Aorta (tissue), 5 donors: ENCODE measurements at regions not wholly inside any gene's neighbourhood (a gene's known extent, or its start where the extent isn't known, plus 50 kb on each side); places are given as distances from the start of the nearest gene placed in this dataset.
"Not testable (repeated sequence)": the region's sequence is repeated elsewhere in the genome, so short reads cannot be mapped to it uniquely, and the experiment has no call there.

Experiments used
- ATAC-seq: fragments of 200-7000 bp; cut with Tn5 transposase; one replicate; pipeline ENCODE4 v1.9.1; 2022; ENCODE audit warnings: moderate library complexity; ENCODE audit not compliant: low FRiP score
- DNase-seq, 2 donors: peaks; one replicate each; pipeline ENCODE4 v3.0.0-alpha.2; 2020
- H3K27ac ChIP-seq, 2 donors: one replicate each; pipeline ENCODE4 v1.5.1; 2013; ENCODE audit warnings: low read length in 2 of 2, mild to moderate bottlenecking in 2 of 2, moderate library complexity in 2 of 2, control low read depth in 1 of 2, inconsistent platforms in 1 of 2, low read depth in 1 of 2
- H3K27me3 ChIP-seq, 2 donors: one replicate each; pipeline ENCODE4 v1.6.1; 2013; ENCODE audit warnings: control low read depth in 1 of 2, low read length in 1 of 2, mild to moderate bottlenecking in 1 of 2, moderate library complexity in 1 of 2; ENCODE audit not compliant: insufficient read depth in 2 of 2, control insufficient read depth in 1 of 2
- H3K36me3 ChIP-seq, 2 donors: one replicate each; pipeline ENCODE4 v1.6.1; 2013; ENCODE audit warnings: control low read depth in 1 of 2, low read length in 1 of 2, mild to moderate bottlenecking in 1 of 2; ENCODE audit not compliant: insufficient read depth in 2 of 2, control insufficient read depth in 1 of 2
- H3K4me1 ChIP-seq, 2 donors: one replicate each; pipeline ENCODE4 v1.6.1; 2013; ENCODE audit warnings: low read length in 2 of 2, control low read depth in 1 of 2, mild to moderate bottlenecking in 1 of 2, moderate library complexity in 1 of 2; ENCODE audit not compliant: insufficient read depth in 2 of 2, control insufficient read depth in 1 of 2
- H3K4me3 ChIP-seq, 2 donors: one replicate each; pipeline ENCODE4 v1.5.1; 2013; ENCODE audit warnings: low read length in 2 of 2, control low read depth in 1 of 2, mild to moderate bottlenecking in 1 of 2
- H3K9me3 ChIP-seq: one replicate; pipeline ENCODE4 v1.6.1; 2013; ENCODE audit warnings: mild to moderate bottlenecking, low read length; ENCODE audit not compliant: control insufficient read depth
- WGBS, 2 donors: extraction: QIAGEN DNeasy Blood & Tissue Kit; methylation state at CpG; one replicate each; pipeline ENCODE4 v1.1.7; 2013; 5-methylcytosine and 5-hydroxymethylcytosine counted together
- intact Hi-C, 2 donors: fragments of 100-400 bp; cut with DNase I; formaldehyde crosslinking; loops; one replicate each; pipeline versions ENCODE4 v1.14.2 to v1.15.0; 2022
- donor health status: healthy with polysubstance abuse.
- donor health status: Bipolar disorder and iron deficiency.
- donor health status: DM: no; HTN: no; CAD: no.
- donor health status: DM: no; HTN: no; CAD: no.
- donor health status: DM: yes; HTN: yes; CAD: no.

GRCh38 chr12:8325145-8325839, 97.9 kb upstream of the FAM90A1 start:
- H3K4me3 ChIP-seq, H3K27ac ChIP-seq, H3K36me3 ChIP-seq, intact Hi-C loops, H3K9me3 ChIP-seq, DNase-seq, ATAC-seq, H3K27me3 ChIP-seq, H3K4me1 ChIP-seq: not testable (repeated sequence)
- 83 to 96% methylated on average over 3 of the region's 4 CpGs for WGBS, 2 donors

DNA sequence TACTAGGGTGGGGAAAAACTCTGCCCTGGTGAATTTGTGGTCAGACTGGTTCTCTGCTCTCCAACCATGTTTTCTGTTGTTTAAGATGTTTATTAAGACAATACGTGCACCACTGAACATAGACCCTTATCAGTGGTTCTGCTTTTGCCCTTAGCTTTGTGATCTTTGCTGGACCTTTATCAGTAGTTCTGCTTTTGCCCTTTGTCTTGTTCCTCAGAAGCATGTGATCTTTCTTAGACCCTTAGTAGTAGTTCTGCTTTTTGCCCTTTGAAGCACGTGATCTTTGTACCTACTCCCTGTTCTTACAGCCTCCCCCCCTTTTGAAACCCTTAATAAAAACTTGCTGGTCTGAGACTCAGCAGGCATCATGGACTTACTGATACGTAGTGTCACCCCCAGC, 101.4 kb upstream of the FAM90A1 start:
- ATAC-seq, H3K27ac ChIP-seq, intact Hi-C loops, H3K9me3 ChIP-seq, DNase-seq, H3K4me3 ChIP-seq, H3K27me3 ChIP-seq, H3K36me3 ChIP-seq, H3K4me1 ChIP-seq: not testable (repeated sequence)
- 73 to 82% methylated on average over 3 of the region's 3 CpGs for WGBS, 2 donors

DNA sequence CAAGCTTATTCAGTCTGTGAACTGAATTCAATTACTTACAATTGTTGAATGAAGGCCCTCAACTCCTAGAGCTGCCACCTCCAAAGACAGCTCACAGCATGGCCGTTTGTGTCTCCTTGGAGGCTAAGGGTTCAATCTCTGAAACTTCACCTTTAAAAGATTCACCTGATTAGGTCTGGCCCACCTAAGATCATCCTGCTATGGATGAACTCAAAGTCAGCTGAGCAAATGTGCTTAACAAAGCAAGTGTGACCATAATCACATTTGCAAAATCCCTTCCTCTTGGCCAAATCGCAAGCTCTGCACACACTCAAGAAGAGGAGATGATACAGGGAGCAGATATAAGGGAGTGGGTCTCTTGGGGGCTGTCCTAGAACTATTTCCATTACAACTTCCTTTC, 105.0 kb upstream of the FAM90A1 start:
- H3K4me1 ChIP-seq, H3K9me3 ChIP-seq, intact Hi-C loops, ATAC-seq, DNase-seq, H3K36me3 ChIP-seq, H3K27me3 ChIP-seq, H3K27ac ChIP-seq, H3K4me3 ChIP-seq: not testable (repeated sequence)
- 92 to 93% methylated on average over 2 of the region's 2 CpGs for WGBS, 2 donors

- intact Hi-C loops, H3K27me3 ChIP-seq, ATAC-seq, H3K36me3 ChIP-seq, H3K9me3 ChIP-seq, H3K4me3 ChIP-seq, H3K4me1 ChIP-seq, H3K27ac ChIP-seq, DNase-seq: not testable (repeated sequence)
- WGBS, 2 donors = 87 to 88% methylated on average over 3 of the region's 3 CpGs
Measured at GRCh38 chr12:8351073-8351472, 104.7 kb upstream of the CLEC6A start.

GRCh38 chr12:8354741-8355140, 101.0 kb upstream of the CLEC6A start:
- DNase-seq, ATAC-seq, intact Hi-C loops, H3K4me3 ChIP-seq, H3K4me1 ChIP-seq, H3K27ac ChIP-seq, H3K9me3 ChIP-seq, H3K36me3 ChIP-seq, H3K27me3 ChIP-seq: not testable (repeated sequence)
- 84 to 95% methylated on average over 1 of the region's 1 CpG for WGBS, 2 donors

DNA sequence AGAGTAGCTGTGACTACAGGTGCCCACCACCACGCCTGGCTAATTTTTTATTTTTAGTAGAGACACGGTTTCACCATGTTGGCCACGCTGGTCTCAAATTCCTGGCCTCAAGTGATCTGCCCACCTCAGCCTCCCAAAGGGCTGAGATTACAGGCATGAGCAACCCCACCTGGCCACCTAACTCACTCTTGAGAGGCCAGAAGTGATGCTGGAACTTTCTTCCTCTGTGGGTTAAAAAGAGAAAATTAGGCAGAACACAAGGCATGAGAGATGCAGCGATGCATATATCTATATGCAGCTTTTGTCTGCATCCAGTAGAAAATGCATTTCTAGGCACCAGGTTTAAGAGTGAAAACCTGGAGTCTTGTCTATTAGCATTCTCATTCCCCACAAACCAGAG, 100.2 kb upstream of the CLEC6A start:
- ATAC-seq, H3K4me1 ChIP-seq, H3K9me3 ChIP-seq, H3K27ac ChIP-seq, H3K36me3 ChIP-seq, H3K4me3 ChIP-seq, DNase-seq, intact Hi-C loops, H3K27me3 ChIP-seq: not testable (repeated sequence)
- WGBS, 2 donors = 89 to 91% methylated on average over 4 of the region's 4 CpGs

DNA sequence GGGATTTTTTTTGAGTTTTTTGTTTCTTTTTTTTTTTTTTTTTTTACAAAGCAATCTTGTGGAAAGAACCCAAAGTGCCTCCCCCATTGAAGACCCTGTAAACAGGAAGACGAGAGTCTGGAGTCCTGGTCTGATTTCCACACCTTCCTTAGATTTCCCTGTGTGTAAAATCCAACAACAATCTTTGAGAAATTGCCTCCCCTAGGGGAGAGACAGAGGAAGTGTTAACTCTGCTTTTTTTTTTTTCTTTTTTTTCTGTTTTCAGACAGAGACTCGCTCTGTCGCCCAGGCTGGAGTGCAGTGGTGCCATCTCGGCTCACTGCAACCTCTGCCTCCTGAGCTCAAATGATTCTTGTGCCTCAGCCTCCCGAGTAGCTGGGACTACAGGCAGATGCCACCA, 82.0 kb upstream of the CLEC6A start:
- H3K4me1 ChIP-seq, H3K9me3 ChIP-seq, DNase-seq, ATAC-seq, H3K36me3 ChIP-seq, H3K27me3 ChIP-seq, H3K27ac ChIP-seq, intact Hi-C loops, H3K4me3 ChIP-seq: not testable (repeated sequence)
- WGBS, 2 donors = 37 to 41% methylated on average over 5 of the region's 5 CpGs

DNA sequence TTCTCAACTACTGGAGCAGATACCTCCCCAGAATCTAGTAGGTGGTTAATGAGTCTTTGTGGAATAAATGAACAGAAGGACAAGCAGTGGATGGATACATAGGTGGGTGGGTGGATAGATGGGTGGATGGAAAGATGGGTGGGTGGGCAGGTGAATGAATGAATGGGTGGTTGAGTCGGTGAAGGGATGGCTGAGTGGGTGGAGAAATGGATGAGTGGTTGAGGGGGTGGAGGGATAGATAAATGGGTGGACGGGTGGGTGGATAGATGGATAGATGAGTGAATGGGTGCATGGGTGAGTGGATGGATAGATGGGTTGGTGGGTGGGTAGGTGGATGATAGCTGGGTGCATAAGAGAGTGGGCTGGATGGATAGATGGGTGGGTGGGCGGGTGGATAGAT, 80.6 kb upstream of the CLEC6A start:
- 74 to 75% methylated on average over 2 to 3 of the region's 3 CpGs for WGBS, 2 donors

DNA sequence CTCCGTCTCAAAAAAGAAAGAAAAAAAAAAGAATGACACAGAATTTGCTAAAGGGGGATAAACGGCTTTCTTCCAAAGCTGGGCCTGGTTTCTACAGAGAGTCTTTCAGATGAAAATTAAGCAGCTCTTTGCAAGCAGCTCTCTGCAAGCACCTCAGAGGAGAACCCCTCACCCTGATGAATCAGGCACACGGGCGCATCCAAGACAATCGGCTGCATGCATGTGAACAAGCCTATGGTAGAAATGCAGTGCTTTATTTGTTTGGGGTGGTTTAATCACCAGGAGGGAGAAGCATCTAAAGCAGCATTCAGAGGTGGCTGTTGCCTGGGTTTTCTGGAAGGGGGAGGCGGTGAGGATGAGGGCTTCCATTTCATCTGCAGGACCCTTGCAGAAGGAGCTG, 78.0 kb upstream of the CLEC6A start:
- H3K4me1 ChIP-seq, H3K9me3 ChIP-seq, DNase-seq, H3K27me3 ChIP-seq, ATAC-seq, intact Hi-C loops, H3K4me3 ChIP-seq, H3K27ac ChIP-seq, H3K36me3 ChIP-seq: not testable (repeated sequence)
- WGBS, 2 donors = 70 to 71% methylated on average over 6 of the region's 6 CpGs

More for the DNA sequence above, 80.6 kb upstream of the CLEC6A start:
- H3K4me3 ChIP-seq, ATAC-seq, H3K4me1 ChIP-seq, H3K27me3 ChIP-seq, intact Hi-C loops, H3K36me3 ChIP-seq, H3K9me3 ChIP-seq, DNase-seq, H3K27ac ChIP-seq: not testable (repeated sequence)
